Thoracic aorta (tissue), 2 donors: ENCODE measurements at regions not wholly inside any gene's neighbourhood (a gene's known extent, or its start where the extent isn't known, plus 50 kb on each side); places are given as distances from the start of the nearest gene placed in this dataset.
A peak's percentile ranks its signal among the peaks of the same experiment; 100 is the strongest.

Experiments
- ATAC-seq: fragments of 150-250 bp; one replicate; pipeline ENCODE4 v1.8.0; 2017; ENCODE audit warnings: low read depth; ENCODE audit not compliant: insufficient number of reproducible peaks, low FRiP score
- DNase-seq: peaks from one replicate; pipeline ENCODE4 v3.0.0-alpha.2; 2020; ENCODE audit warnings: low spot score
- H3K27ac ChIP-seq, 2 donors: fragments of 200-600 bp; sonication (generic); 1 replicate in 1 of 2; 2 replicates in 1 of 2; pipeline ENCODE4 v1.5.1; 2016; ENCODE audit warnings: mild to moderate bottlenecking in 2 of 2, moderate library complexity in 2 of 2
- H3K27me3 ChIP-seq: fragments of 200-600 bp; sonication (generic); replicated peaks from 2 replicates; pipeline ENCODE4 v1.6.0; 2016; ENCODE audit warnings: mild to moderate bottlenecking; ENCODE audit not compliant: insufficient read depth
- H3K36me3 ChIP-seq: fragments of 200-600 bp; sonication (generic); one replicate; pipeline ENCODE4 v1.5.1; 2016
- H3K4me1 ChIP-seq, 2 donors: fragments of 200-600 bp; sonication (generic); 1 replicate in 1 of 2; 2 replicates in 1 of 2; pipeline versions ENCODE4 v1.5.1 to v1.6.0; 2016; ENCODE audit warnings: low read depth in 2 of 2, mild to moderate bottlenecking in 1 of 2; ENCODE audit not compliant: control insufficient read depth in 1 of 2
- H3K4me3 ChIP-seq: fragments of 200-600 bp; sonication (generic); 2 replicates; pipeline ENCODE4 v1.5.1; 2016; ENCODE audit warnings: mild to moderate bottlenecking
- H3K9me3 ChIP-seq: fragments of 200-600 bp; sonication (generic); 2 replicates; pipeline ENCODE4 v1.5.1; 2016
- TF ChIP-seq, protein P1 (sequence below): fragments of 200-600 bp; sonication (generic); IDR thresholded peaks from one replicate; pipeline ENCODE4 v1.5.1; 2019; ENCODE audit warnings: antibody characterized with exemption

DNA sequence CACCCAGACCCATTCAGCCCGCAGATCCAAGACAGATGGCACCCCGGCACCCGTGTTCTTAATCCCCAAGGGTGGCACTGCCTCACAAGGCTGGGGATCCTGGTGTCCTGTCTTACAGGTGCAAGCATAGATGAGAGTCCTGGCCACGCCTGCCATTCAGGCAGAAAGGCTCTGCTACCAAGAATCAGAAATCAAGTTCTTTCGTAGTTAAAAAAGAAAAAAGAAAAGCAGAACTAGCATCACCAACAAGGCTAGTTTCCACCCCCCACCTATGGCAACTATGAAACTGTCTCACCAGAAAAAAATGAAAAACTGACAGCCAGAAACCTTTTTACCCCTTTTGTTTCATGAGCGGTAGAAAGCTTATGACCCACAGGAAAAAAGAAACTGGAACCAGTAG, 170.4 kb downstream of the SYK start:
- Histone ChIP-seq H3K36me3 (no peaks in the 10 kb centered on the region), H3K4me1 (peaks cover 3 to 46% of the 10 kb centered on the region in 2 donors), H3K27me3 (no peaks in the 10 kb centered on the region), H3K4me3 (no peak overlapping the region), H3K9me3 (no peaks in the 10 kb centered on the region), H3K27ac (peak overlapping the region; percentile 27 to 80)
- no peak for ATAC-seq
- DNase-seq: no peak
- TF ChIP-seq, protein P1, sequence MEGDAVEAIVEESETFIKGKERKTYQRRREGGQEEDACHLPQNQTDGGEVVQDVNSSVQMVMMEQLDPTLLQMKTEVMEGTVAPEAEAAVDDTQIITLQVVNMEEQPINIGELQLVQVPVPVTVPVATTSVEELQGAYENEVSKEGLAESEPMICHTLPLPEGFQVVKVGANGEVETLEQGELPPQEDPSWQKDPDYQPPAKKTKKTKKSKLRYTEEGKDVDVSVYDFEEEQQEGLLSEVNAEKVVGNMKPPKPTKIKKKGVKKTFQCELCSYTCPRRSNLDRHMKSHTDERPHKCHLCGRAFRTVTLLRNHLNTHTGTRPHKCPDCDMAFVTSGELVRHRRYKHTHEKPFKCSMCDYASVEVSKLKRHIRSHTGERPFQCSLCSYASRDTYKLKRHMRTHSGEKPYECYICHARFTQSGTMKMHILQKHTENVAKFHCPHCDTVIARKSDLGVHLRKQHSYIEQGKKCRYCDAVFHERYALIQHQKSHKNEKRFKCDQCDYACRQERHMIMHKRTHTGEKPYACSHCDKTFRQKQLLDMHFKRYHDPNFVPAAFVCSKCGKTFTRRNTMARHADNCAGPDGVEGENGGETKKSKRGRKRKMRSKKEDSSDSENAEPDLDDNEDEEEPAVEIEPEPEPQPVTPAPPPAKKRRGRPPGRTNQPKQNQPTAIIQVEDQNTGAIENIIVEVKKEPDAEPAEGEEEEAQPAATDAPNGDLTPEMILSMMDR: no peak

DNA sequence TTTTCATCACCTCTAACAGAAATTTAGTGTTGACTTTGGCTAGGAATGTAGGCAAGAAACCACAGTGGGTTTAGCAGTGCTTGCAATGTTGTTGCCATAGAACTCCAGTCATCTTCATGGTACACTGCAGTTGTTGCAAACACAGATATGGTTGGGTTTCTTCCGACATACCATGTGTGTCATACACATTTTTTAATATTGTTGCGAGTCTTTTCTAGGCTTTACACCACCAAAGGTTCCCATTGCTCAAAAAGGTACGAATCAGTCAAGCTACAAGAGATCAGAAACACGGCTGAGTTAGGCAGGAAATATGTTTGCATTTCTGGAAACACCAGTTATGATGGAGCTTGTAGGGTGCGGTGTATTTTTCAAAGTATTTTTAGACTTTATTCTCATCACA, 172.4 kb downstream of the SYK start:
- TF ChIP-seq, protein P1: no peak
- no peak for ATAC-seq
- no peaks in the 10 kb centered on the region for H3K36me3 ChIP-seq

DNA sequence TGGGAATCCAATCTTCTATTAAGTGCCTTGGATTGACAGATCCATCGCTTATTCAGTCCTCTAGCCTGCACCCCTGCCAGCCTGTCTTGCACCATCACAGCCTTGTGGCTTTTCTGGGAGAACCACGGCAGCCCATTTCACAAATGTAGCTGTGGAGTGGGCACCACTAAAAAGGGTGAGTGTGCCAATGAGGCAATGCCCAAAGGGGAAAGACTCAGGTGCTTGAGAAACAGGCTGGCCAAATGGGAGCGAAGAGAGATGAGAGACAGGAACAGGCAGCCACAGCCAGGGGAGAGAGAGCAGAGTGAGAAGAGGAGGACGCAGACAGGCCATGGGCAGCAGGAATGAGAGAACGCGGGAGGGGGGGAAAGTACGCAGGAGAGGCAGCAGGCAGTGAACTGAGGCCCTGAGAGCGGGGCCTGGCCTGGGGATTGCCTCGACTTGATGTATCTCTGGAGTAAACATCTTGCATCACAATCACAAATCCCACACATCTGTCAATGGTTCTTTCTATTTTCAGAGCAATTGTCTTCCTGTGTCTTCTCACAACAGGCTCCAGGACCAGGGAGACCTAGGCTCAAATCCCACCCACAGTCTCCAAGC, 173.1 kb downstream of the SYK start:
- Histone ChIP-seq H3K27me3 (no peaks in the 10 kb centered on the region), H3K27ac (no peak overlapping the region), H3K4me1 (peaks cover 3 to 46% of the 10 kb centered on the region in 2 donors), H3K4me3 (no peak overlapping the region), H3K36me3 (no peaks in the 10 kb centered on the region), H3K9me3 (no peaks in the 10 kb centered on the region)
- no peak for DNase-seq
- TF ChIP-seq, protein P1: no peak
- ATAC-seq: no peak

More for the DNA sequence above, 172.4 kb downstream of the SYK start:
- no peaks in the 10 kb centered on the region for H3K27me3 ChIP-seq
- H3K4me1 ChIP-seq: peaks cover 3 to 46% of the 10 kb centered on the region in 2 donors
- no peak overlapping the region for H3K4me3 ChIP-seq
- no peak for DNase-seq
- peak overlapping the region; percentile 27 to 80 for H3K27ac ChIP-seq
- H3K9me3 ChIP-seq: no peaks in the 10 kb centered on the region

DNA sequence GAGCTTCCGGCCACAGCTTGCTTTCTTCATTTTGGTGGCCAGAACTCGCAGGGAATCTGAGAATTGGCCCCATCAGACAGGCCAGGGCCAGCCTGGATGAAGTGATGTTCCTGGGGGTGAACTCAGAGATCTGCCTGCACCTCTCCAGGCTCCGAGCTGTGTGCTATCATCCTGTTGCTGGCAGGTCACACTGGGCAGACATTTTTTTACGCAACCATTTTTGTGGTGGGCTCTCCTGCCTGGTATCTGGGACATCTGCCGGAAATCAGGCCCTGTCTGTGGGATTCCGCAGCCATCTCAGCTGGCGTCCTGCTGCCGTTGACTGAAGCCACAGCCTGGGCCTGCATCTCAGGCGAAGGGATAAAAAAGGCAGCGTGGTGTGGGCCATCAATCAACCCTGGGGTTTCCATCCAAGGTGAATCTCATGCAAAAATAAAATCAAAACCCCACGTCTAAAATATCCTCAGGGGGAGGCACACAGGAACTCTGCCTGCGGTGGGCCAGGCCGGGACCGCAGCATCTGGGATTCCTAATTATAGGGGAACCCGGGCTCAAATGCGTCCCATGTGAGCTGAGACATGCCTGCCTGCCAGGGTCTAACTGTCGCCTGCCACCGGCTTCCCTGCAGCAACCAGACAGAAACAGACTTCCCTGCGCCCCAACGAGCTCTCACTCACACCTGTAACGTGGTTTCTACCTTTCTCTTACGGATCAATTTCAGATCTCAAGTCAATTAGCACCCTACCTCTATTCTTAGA, 174.3 kb downstream of the SYK start:
- no peaks in the 10 kb centered on the region for H3K9me3 ChIP-seq
- H3K4me1 ChIP-seq: peaks cover 3 to 36% of the 10 kb centered on the region in 2 donors
- no peak for DNase-seq
- ATAC-seq: no peak
- H3K36me3 ChIP-seq: no peaks in the 10 kb centered on the region
- no peaks in the 10 kb centered on the region for H3K27me3 ChIP-seq
- TF ChIP-seq, protein P1: no peak
- H3K4me3 ChIP-seq: no peak overlapping the region
- no peak overlapping the region for H3K27ac ChIP-seq

DNA sequence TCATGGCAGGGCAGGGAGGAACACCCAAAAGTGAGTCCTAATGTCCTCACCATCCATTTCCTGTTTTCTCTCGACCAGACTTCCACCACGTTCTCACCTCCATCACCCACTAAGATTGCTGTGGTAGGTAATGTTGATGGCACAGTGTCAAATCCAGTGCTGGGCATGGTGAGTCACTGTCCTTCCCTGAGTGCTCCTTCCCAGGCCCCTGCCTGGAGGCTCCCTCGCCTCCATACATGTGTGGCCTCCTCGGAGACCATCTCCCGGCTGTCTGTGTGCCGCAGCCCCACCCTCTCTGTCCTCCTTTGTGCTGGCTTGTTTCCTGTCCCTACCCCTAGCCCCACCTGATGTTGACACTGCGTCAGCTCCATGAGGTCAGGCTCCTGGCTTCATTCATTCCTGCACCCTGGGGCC, 177.5 kb downstream of the SYK start:
- Histone ChIP-seq H3K27ac (no peak overlapping the region), H3K9me3 (no peaks in the 10 kb centered on the region), H3K36me3 (no peaks in the 10 kb centered on the region), H3K27me3 (no peaks in the 10 kb centered on the region), H3K4me3 (no peak overlapping the region), H3K4me1 (peaks cover 0 to 5% of the 10 kb centered on the region in 2 donors)
- TF ChIP-seq, protein P1: no peak
- no peak for DNase-seq
- no peak for ATAC-seq
